Fibroblast of lung (primary cell): ENCODE measurements at regions not wholly inside any gene's neighbourhood (a gene's known extent, or its start where the extent isn't known, plus 50 kb on each side); places are given as distances from the start of the nearest gene placed in this dataset.

Experiments used
- DNase-seq, 2 donors: peaks; one replicate each; pipeline versions ENCODE4 v3.0.0 to v3.0.0-alpha.2; 2010; ENCODE audit warnings: low read depth in 2 of 2
- H2AFZ ChIP-seq: 2 replicates; pipeline ENCODE4 v1.5.1; 2012; ENCODE audit warnings: low read length, control low read depth, inconsistent platforms
- H3K27ac ChIP-seq: 2 replicates; pipeline ENCODE4 v1.5.1; 2011; ENCODE audit warnings: low read length, control low read depth; ENCODE audit not compliant: insufficient read depth
- H3K27me3 ChIP-seq: 2 replicates; pipeline ENCODE4 v1.5.1; 2011; ENCODE audit warnings: mild to moderate bottlenecking, low read length; ENCODE audit not compliant: control insufficient read depth, insufficient read depth
- H3K36me3 ChIP-seq: 2 replicates; pipeline ENCODE4 v1.5.1; 2011; ENCODE audit warnings: low read length; ENCODE audit not compliant: control insufficient read depth, insufficient read depth
- H3K4me1 ChIP-seq: 2 replicates; pipeline ENCODE4 v1.5.1; 2011; ENCODE audit warnings: low read length; ENCODE audit not compliant: control insufficient read depth, insufficient read depth; ENCODE audit errors: extremely low read depth
- H3K4me2 ChIP-seq: 2 replicates; pipeline ENCODE4 v1.5.1; 2011; ENCODE audit warnings: low read length, control low read depth; ENCODE audit not compliant: insufficient read depth; ENCODE audit errors: extremely low read depth
- H3K4me3 ChIP-seq, 4 experiments: fragments of 200-600 bp in 1 of 4; sonication (generic) in 1 of 4; replicated peaks in 1 of 4; 2 replicates each; pipeline ENCODE4 v1.5.1; 2011 to 2016; ENCODE audit warnings: low read length in 4 of 4, low read depth in 3 of 4, mild to moderate bottlenecking in 3 of 4, control low read depth in 2 of 4, inconsistent platforms in 1 of 4, mixed read lengths in 1 of 4; ENCODE audit not compliant: insufficient read depth in 1 of 4; ENCODE audit errors: control extremely low read depth in 1 of 4
- H3K79me2 ChIP-seq: 2 replicates; pipeline ENCODE4 v1.5.1; 2012; ENCODE audit warnings: mild to moderate bottlenecking, low read length, inconsistent platforms; ENCODE audit not compliant: control insufficient read depth, insufficient read depth
- H3K9ac ChIP-seq: 2 replicates; pipeline ENCODE4 v1.5.1; 2011; ENCODE audit warnings: mild to moderate bottlenecking, low read length, control low read depth; ENCODE audit not compliant: insufficient read depth
- H3K9me3 ChIP-seq: 2 replicates; pipeline ENCODE4 v1.5.1; 2012; ENCODE audit warnings: low read depth, low read length; ENCODE audit not compliant: control insufficient read depth, insufficient read depth
- H4K20me1 ChIP-seq: 2 replicates; pipeline ENCODE4 v1.5.1; 2011; ENCODE audit warnings: low read length; ENCODE audit not compliant: control insufficient read depth, insufficient read depth; ENCODE audit errors: extremely low read depth
- EZH2 ChIP-seq: IDR thresholded peaks from 2 replicates; pipeline ENCODE4 v1.5.1; 2012; ENCODE audit warnings: low read length, control low read depth, mild to moderate bottlenecking; ENCODE audit errors: missing control alignments
- TF ChIP-seq, protein P1 (sequence below), 2 donors: IDR thresholded peaks in 1 of 2; conservative IDR thresholded peaks in 1 of 2; 1 replicate in 1 of 2; 2 replicates in 1 of 2; pipeline ENCODE4 v1.5.1; 2011 to 2012; ENCODE audit warnings: low read length in 2 of 2, control low read depth in 1 of 2, inconsistent platforms in 1 of 2, low read depth in 1 of 2, mild to moderate bottlenecking in 1 of 2

DNA sequence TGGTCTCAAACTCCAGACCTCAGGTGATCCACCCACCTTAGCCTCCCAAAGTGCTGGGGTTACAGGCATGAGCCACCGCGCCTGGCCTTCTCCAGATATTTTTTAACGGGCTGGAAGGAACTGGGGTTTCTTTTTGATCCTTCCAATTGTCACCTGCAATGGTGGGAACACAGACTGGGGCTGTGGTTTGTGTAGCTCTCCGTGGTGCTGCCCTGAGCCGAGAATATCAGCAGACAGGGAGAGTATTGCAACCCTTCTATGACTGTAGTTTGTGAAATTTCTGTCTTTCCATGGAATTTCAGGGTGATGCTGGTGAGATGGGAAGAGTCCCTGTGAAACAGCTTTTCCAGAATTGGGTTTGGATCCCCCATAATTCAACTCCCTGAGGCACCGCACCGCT, 263.5 kb downstream of the ENGASE start:
- H3K36me3 ChIP-seq = no peaks in the 10 kb centered on the region
- H3K27ac ChIP-seq = no peak overlapping the region
- H3K4me2 ChIP-seq = no peak overlapping the region
- H4K20me1 ChIP-seq = peaks cover 2% of the 10 kb centered on the region
- DNase-seq = no peak
- H3K27me3 ChIP-seq = no peaks in the 10 kb centered on the region
- H3K4me3 ChIP-seq = no peak overlapping the region
- H2AFZ ChIP-seq = no peak overlapping the region
- TF ChIP-seq EZH2 = no peak
- TF ChIP-seq, protein P1, sequence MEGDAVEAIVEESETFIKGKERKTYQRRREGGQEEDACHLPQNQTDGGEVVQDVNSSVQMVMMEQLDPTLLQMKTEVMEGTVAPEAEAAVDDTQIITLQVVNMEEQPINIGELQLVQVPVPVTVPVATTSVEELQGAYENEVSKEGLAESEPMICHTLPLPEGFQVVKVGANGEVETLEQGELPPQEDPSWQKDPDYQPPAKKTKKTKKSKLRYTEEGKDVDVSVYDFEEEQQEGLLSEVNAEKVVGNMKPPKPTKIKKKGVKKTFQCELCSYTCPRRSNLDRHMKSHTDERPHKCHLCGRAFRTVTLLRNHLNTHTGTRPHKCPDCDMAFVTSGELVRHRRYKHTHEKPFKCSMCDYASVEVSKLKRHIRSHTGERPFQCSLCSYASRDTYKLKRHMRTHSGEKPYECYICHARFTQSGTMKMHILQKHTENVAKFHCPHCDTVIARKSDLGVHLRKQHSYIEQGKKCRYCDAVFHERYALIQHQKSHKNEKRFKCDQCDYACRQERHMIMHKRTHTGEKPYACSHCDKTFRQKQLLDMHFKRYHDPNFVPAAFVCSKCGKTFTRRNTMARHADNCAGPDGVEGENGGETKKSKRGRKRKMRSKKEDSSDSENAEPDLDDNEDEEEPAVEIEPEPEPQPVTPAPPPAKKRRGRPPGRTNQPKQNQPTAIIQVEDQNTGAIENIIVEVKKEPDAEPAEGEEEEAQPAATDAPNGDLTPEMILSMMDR (conservative IDR thresholded peaks at IDR 0.05 in 1 of 2, IDR thresholded peaks at IDR 0.05 in 1 of 2; ENCODE audit: low read depth in 1 of 2, low read length in 2 of 2) = no peak
- H3K9ac ChIP-seq = no peak overlapping the region
- no peaks in the 10 kb centered on the region for H3K4me1 ChIP-seq
- H3K9me3 ChIP-seq = no peaks in the 10 kb centered on the region
- H3K79me2 ChIP-seq = no peaks in the 10 kb centered on the region

DNA sequence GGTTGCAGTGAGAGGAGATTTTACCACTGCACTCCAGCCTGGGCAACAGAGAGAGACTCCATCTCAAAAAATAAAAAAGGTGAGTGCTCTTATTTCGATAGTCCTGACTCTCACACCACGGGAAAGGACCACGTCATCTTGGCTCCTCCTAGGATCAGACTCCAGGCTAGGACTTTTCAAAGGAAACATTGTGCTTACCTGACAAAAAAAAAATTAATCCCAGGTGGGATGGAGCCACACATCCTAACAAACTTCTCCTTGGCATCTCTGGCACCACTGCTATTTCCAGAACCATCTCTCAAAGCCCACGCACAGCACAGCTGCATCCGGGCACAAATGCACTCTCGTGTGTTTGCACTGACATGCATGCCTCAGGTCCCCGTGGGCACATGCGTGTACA, 262.4 kb downstream of the ENGASE start:
- Histone ChIP-seq H3K27me3 (no peaks in the 10 kb centered on the region), H3K79me2 (no peaks in the 10 kb centered on the region), H3K9ac (no peak overlapping the region), H3K4me3 (no peak overlapping the region), H3K27ac (no peak overlapping the region), H3K9me3 (no peaks in the 10 kb centered on the region), H3K4me2 (no peak overlapping the region), H2AFZ (no peak overlapping the region), H3K4me1 (no peaks in the 10 kb centered on the region), H3K36me3 (no peaks in the 10 kb centered on the region), H4K20me1 (peaks cover 2% of the 10 kb centered on the region)
- TF ChIP-seq, protein P1 (conservative IDR thresholded peaks at IDR 0.05 in 1 of 2, IDR thresholded peaks at IDR 0.05 in 1 of 2; ENCODE audit: low read depth in 1 of 2, low read length in 2 of 2) = no peak
- no peak for TF ChIP-seq EZH2
- no peak for DNase-seq

- Histone ChIP-seq H3K79me2 (no peaks in the 10 kb centered on the region), H3K4me3 (no peak overlapping the region), H3K27ac (no peak overlapping the region), H2AFZ (no peak overlapping the region), H3K27me3 (no peaks in the 10 kb centered on the region), H4K20me1 (peaks cover 2% of the 10 kb centered on the region), H3K9me3 (no peaks in the 10 kb centered on the region), H3K36me3 (no peaks in the 10 kb centered on the region), H3K4me1 (no peaks in the 10 kb centered on the region), H3K4me2 (no peak overlapping the region), H3K9ac (no peak overlapping the region)
- TF ChIP-seq, protein P1 (conservative IDR thresholded peaks at IDR 0.05 in 1 of 2, IDR thresholded peaks at IDR 0.05 in 1 of 2; ENCODE audit: low read depth in 1 of 2, low read length in 2 of 2) = no peak
- TF ChIP-seq EZH2 = no peak
- no peak for DNase-seq
Observed at GRCh38 chr17:79335456-79335855, 260.8 kb downstream of the ENGASE start.
